Natural killer cell (primary cell): ENCODE measurements at regions not wholly inside any gene's neighbourhood (a gene's known extent, or its start where the extent isn't known, plus 50 kb on each side); places are given as distances from the start of the nearest gene placed in this dataset.

Source experiments
- ATAC-seq, 3 donors: fragments of 150-1000 bp in 2 of 3; fragments of 200-7000 bp in 1 of 3; cut with Tn5 transposase; 1 replicate in 1 of 3; 2 replicates in 2 of 3; pipeline ENCODE4 v1.10.0; 2021; ENCODE audit warnings: mild to moderate bottlenecking in 2 of 3, moderate library complexity in 2 of 3
- DNase-seq, 2 donors: peaks; one replicate each; pipeline versions ENCODE4 v3.0.0 to v3.0.0-alpha.2; 2013 to 2021; ENCODE audit warnings: mixed read lengths in 1 of 2
- H3K27ac ChIP-seq: one replicate; pipeline ENCODE4 v1.5.1; 2013; ENCODE audit warnings: mild to moderate bottlenecking, low read length
- H3K27me3 ChIP-seq: one replicate; pipeline ENCODE4 v1.6.1; 2013; ENCODE audit warnings: low read length; ENCODE audit not compliant: control insufficient read depth, insufficient read depth
- H3K36me3 ChIP-seq: one replicate; pipeline ENCODE4 v1.6.1; 2013; ENCODE audit warnings: low read length; ENCODE audit not compliant: control insufficient read depth, insufficient read depth
- H3K4me1 ChIP-seq: one replicate; pipeline ENCODE4 v1.6.1; 2013; ENCODE audit warnings: low read length; ENCODE audit not compliant: control insufficient read depth, insufficient read depth
- H3K4me3 ChIP-seq: one replicate; pipeline ENCODE4 v1.5.1; 2013; ENCODE audit warnings: low read length
- H3K9me3 ChIP-seq: one replicate; pipeline ENCODE4 v1.6.1; 2013; ENCODE audit warnings: low read length; ENCODE audit not compliant: control insufficient read depth, insufficient read depth
- H3K27ac Mint-ChIP-seq, 2 donors: one replicate each; pipeline ENCODE4 v1.8.0; 2022; ENCODE audit warnings: mild to moderate bottlenecking in 2 of 2, mixed read lengths in 2 of 2, moderate library complexity in 1 of 2
- H3K27me3 Mint-ChIP-seq, 2 donors: one replicate each; pipeline ENCODE4 v1.8.0; 2022; ENCODE audit warnings: low read depth in 2 of 2, mixed read lengths in 2 of 2
- H3K36me3 Mint-ChIP-seq: one replicate; pipeline ENCODE4 v1.8.0; 2022; ENCODE audit warnings: mixed read lengths
- H3K4me1 Mint-ChIP-seq, 2 donors: one replicate each; pipeline ENCODE4 v1.8.0; 2022; ENCODE audit warnings: mixed read lengths in 2 of 2
- H3K4me3 Mint-ChIP-seq: one replicate; pipeline ENCODE4 v1.8.0; 2022; ENCODE audit warnings: mild to moderate bottlenecking, moderate library complexity, mixed read lengths
- H3K9me3 Mint-ChIP-seq, 2 donors: one replicate each; pipeline ENCODE4 v1.8.0; 2022; ENCODE audit warnings: mixed read lengths in 2 of 2
- WGBS: methylation state at CpG from one replicate; pipeline ENCODE4 v1.1.7; 2013; ENCODE audit warnings: missing lambda C conversion rate; ENCODE audit not compliant: insufficient coverage; 5-methylcytosine and 5-hydroxymethylcytosine counted together
- intact Hi-C: fragments of 100-400 bp; cut with micrococcal nuclease; formaldehyde crosslinking; loops from one replicate; pipeline ENCODE4 v1.14.2; 2022
- TF ChIP-seq, protein P1 (sequence below): fragments of 200-600 bp; IDR thresholded peaks from one replicate; pipeline ENCODE4 v1.8.0; 2022; ENCODE audit warnings: antibody characterized with exemption

- no peak overlapping the region for H3K4me3 ChIP-seq
- no peaks in the 10 kb centered on the region for H3K9me3 ChIP-seq
- Mint-ChIP-seq H3K4me1 (no peaks in the 10 kb centered on the region), H3K27ac (no peak overlapping the region), H3K4me3 (no peak overlapping the region), H3K36me3 (no peaks in the 10 kb centered on the region), H3K27me3 (no peaks in the 10 kb centered on the region), H3K9me3 (peaks cover 5 to 6% of the 10 kb centered on the region in 2 donors)
- H3K27me3 ChIP-seq: no peaks in the 10 kb centered on the region
- H3K27ac ChIP-seq: no peak overlapping the region
- TF ChIP-seq, protein P1, sequence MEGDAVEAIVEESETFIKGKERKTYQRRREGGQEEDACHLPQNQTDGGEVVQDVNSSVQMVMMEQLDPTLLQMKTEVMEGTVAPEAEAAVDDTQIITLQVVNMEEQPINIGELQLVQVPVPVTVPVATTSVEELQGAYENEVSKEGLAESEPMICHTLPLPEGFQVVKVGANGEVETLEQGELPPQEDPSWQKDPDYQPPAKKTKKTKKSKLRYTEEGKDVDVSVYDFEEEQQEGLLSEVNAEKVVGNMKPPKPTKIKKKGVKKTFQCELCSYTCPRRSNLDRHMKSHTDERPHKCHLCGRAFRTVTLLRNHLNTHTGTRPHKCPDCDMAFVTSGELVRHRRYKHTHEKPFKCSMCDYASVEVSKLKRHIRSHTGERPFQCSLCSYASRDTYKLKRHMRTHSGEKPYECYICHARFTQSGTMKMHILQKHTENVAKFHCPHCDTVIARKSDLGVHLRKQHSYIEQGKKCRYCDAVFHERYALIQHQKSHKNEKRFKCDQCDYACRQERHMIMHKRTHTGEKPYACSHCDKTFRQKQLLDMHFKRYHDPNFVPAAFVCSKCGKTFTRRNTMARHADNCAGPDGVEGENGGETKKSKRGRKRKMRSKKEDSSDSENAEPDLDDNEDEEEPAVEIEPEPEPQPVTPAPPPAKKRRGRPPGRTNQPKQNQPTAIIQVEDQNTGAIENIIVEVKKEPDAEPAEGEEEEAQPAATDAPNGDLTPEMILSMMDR: no peak
- ATAC-seq (no peak), DNase-seq (no peak)
- H3K36me3 ChIP-seq: no peaks in the 10 kb centered on the region
- no peaks in the 10 kb centered on the region for H3K4me1 ChIP-seq
- WGBS: 71% methylated on average over 1 of the region's 1 CpG
- intact Hi-C loops: no loop called here
Measured at GRCh38 chr6:133796235-133796634, 92.7 kb upstream of the TCF21 start.

- Histone ChIP-seq H3K36me3 (no peaks in the 10 kb centered on the region), H3K9me3 (no peaks in the 10 kb centered on the region), H3K27me3 (no peaks in the 10 kb centered on the region), H3K4me1 (no peaks in the 10 kb centered on the region), H3K27ac (no peak overlapping the region), H3K4me3 (no peak overlapping the region)
- Mint-ChIP-seq H3K4me1 (no peaks in the 10 kb centered on the region), H3K36me3 (no peaks in the 10 kb centered on the region), H3K27ac (no peak overlapping the region), H3K4me3 (no peak overlapping the region), H3K27me3 (no peaks in the 10 kb centered on the region), H3K9me3 (peaks cover 5% of the 10 kb centered on the region in 2 donors)
- 67% methylated on average over 1 of the region's 1 CpG for WGBS
- intact Hi-C loops: no loop called here
- TF ChIP-seq, protein P1: no peak
- no peak for ATAC-seq
- DNase-seq: no peak
Measured at GRCh38 chr6:133799043-133799442, 89.9 kb upstream of the TCF21 start.

GRCh38 chr6:133802861-133803260, 86.1 kb upstream of the TCF21 start:
- H3K27me3 Mint-ChIP-seq: no peaks in the 10 kb centered on the region
- intact Hi-C loops: no loop called here
- no peak for DNase-seq
- H3K4me1 Mint-ChIP-seq: no peaks in the 10 kb centered on the region
- no peak overlapping the region for H3K27ac Mint-ChIP-seq
- Histone ChIP-seq H3K4me1 (no peaks in the 10 kb centered on the region), H3K36me3 (no peaks in the 10 kb centered on the region), H3K27me3 (no peaks in the 10 kb centered on the region), H3K4me3 (no peak overlapping the region), H3K27ac (no peak overlapping the region), H3K9me3 (no peaks in the 10 kb centered on the region)
- TF ChIP-seq, protein P1: no peak
- WGBS: 100% methylated on average over 1 of the region's 1 CpG
- no peak for ATAC-seq
- H3K36me3 Mint-ChIP-seq: no peaks in the 10 kb centered on the region
- H3K4me3 Mint-ChIP-seq: no peak overlapping the region
- H3K9me3 Mint-ChIP-seq: peaks cover 0 to 3% of the 10 kb centered on the region in 2 donors

GRCh38 chr6:133804265-133804664, 84.6 kb upstream of the TCF21 start:
- Histone ChIP-seq H3K27ac (no peak overlapping the region), H3K27me3 (no peaks in the 10 kb centered on the region), H3K4me1 (no peaks in the 10 kb centered on the region), H3K9me3 (no peaks in the 10 kb centered on the region), H3K4me3 (no peak overlapping the region), H3K36me3 (no peaks in the 10 kb centered on the region)
- Mint-ChIP-seq H3K9me3 (peaks cover 0 to 3% of the 10 kb centered on the region in 2 donors), H3K4me1 (no peaks in the 10 kb centered on the region), H3K27me3 (no peaks in the 10 kb centered on the region), H3K27ac (no peak overlapping the region), H3K4me3 (no peak overlapping the region), H3K36me3 (no peaks in the 10 kb centered on the region)
- WGBS: 100% methylated on average over 1 of the region's 1 CpG
- intact Hi-C loops: no loop called here
- DNase-seq (no peak), ATAC-seq (no peak)
- TF ChIP-seq, protein P1: no peak
